CD8-positive, alpha-beta memory T cell (primary cell): ENCODE measurements at regions not wholly inside any gene's neighbourhood (a gene's known extent, or its start where the extent isn't known, plus 50 kb on each side); places are given as distances from the start of the nearest gene placed in this dataset.

ENCODE experiments used
- CTCF ChIA-PET: fragments of 350-600 bp; sonication (Branson Sonifier 250); formaldehyde crosslinking; loops from one replicate; lab custom pipeline; 2021; ENCODE audit warnings: antibody characterized with exemption; lab: Charles Lee
- POLR2A ChIA-PET: fragments of 350-600 bp; sonication (Branson Sonifier 250); formaldehyde crosslinking; loops from one replicate; lab custom pipeline; 2021; ENCODE audit warnings: antibody characterized with exemption; lab: Charles Lee
- DNase-seq, 5 donors: peaks; one replicate each; pipeline versions ENCODE4 v3.0.0 to v3.0.0-alpha.2; 2020 to 2022; ENCODE audit warnings: mixed read lengths in 1 of 5
- H3K27ac ChIP-seq: one replicate; pipeline ENCODE4 v1.7.0; 2013; ENCODE audit warnings: low read depth, mild to moderate bottlenecking, low read length, moderate library complexity
- H3K27me3 ChIP-seq: 2 replicates; pipeline ENCODE4 v1.7.0; 2013; ENCODE audit warnings: low read length, mild to moderate bottlenecking; ENCODE audit not compliant: insufficient read depth, poor library complexity, severe bottlenecking
- H3K36me3 ChIP-seq: 2 replicates; pipeline ENCODE4 v1.7.0; 2013; ENCODE audit warnings: mild to moderate bottlenecking, low read length, moderate library complexity; ENCODE audit not compliant: insufficient read depth
- H3K4me1 ChIP-seq: 2 replicates; pipeline ENCODE4 v1.7.0; 2013; ENCODE audit warnings: mild to moderate bottlenecking, low read length, moderate library complexity; ENCODE audit not compliant: insufficient read depth
- H3K4me3 ChIP-seq: 2 replicates; pipeline ENCODE4 v1.7.0; 2013; ENCODE audit warnings: mild to moderate bottlenecking, low read length
- H3K9me3 ChIP-seq: 2 replicates; pipeline ENCODE4 v1.7.0; 2013; ENCODE audit warnings: mild to moderate bottlenecking, low read length
- H3K27ac Mint-ChIP-seq, 8 donors: one replicate each; pipeline ENCODE4 v1.8.0; 2020 to 2021; ENCODE audit warnings: mixed read lengths in 8 of 8, mild to moderate bottlenecking in 6 of 8, inconsistent platforms in 3 of 8, moderate library complexity in 3 of 8
- H3K27me3 Mint-ChIP-seq, 2 donors: one replicate each; pipeline ENCODE4 v1.8.0; 2020 to 2021; ENCODE audit warnings: mixed read lengths in 2 of 2, mild to moderate bottlenecking in 1 of 2, moderate library complexity in 1 of 2
- H3K36me3 Mint-ChIP-seq, 3 donors: one replicate each; pipeline ENCODE4 v1.8.0; 2020 to 2021; ENCODE audit warnings: mixed read lengths in 3 of 3, inconsistent platforms in 1 of 3, mild to moderate bottlenecking in 1 of 3
- H3K4me1 Mint-ChIP-seq, 3 donors: one replicate each; pipeline ENCODE4 v1.8.0; 2020 to 2021; ENCODE audit warnings: mixed read lengths in 3 of 3, inconsistent platforms in 1 of 3, mild to moderate bottlenecking in 1 of 3
- H3K4me3 Mint-ChIP-seq, 7 donors: one replicate each; pipeline ENCODE4 v1.8.0; 2020 to 2021; ENCODE audit warnings: mixed read lengths in 7 of 7, mild to moderate bottlenecking in 6 of 7, moderate library complexity in 4 of 7, inconsistent platforms in 2 of 7
- H3K9me3 Mint-ChIP-seq, 5 donors: one replicate each; pipeline ENCODE4 v1.8.0; 2020 to 2022; ENCODE audit warnings: mixed read lengths in 5 of 5, mild to moderate bottlenecking in 3 of 5, moderate library complexity in 2 of 5, inconsistent platforms in 1 of 5

GRCh38 chr5:92492908-92493307 lies 1088.1 kb downstream of the NR2F1-AS1 start:
- Mint-ChIP-seq H3K36me3 (no peaks in the 10 kb centered on the region), H3K9me3 (peaks cover 0 to 5% (median 2%) of the 10 kb centered on the region in 5 donors), H3K27me3 (no peaks in the 10 kb centered on the region), H3K4me1 (no peaks in the 10 kb centered on the region), H3K27ac (no peak overlapping the region), H3K4me3 (no peak overlapping the region)
- Histone ChIP-seq H3K27me3 (no peaks in the 10 kb centered on the region), H3K27ac (no peak overlapping the region), H3K4me3 (no peak overlapping the region), H3K9me3 (no peaks in the 10 kb centered on the region), H3K36me3 (no peaks in the 10 kb centered on the region), H3K4me1 (no peaks in the 10 kb centered on the region)
- POLR2A ChIA-PET = no interaction called here
- CTCF ChIA-PET = no interaction called here
- no peak for DNase-seq

- H3K9me3 Mint-ChIP-seq = peaks cover 0 to 23% (median 2%) of the 10 kb centered on the region in 5 donors
- Histone ChIP-seq H3K27me3 (no peaks in the 10 kb centered on the region), H3K4me1 (no peaks in the 10 kb centered on the region), H3K36me3 (no peaks in the 10 kb centered on the region), H3K27ac (no peak overlapping the region), H3K4me3 (no peak overlapping the region), H3K9me3 (no peaks in the 10 kb centered on the region)
- ChIA-PET POLR2A (no interaction called here), CTCF (no interaction called here)
- H3K36me3 Mint-ChIP-seq = no peaks in the 10 kb centered on the region
- DNase-seq = no peak
- no peak overlapping the region for H3K27ac Mint-ChIP-seq
- no peaks in the 10 kb centered on the region for H3K4me1 Mint-ChIP-seq
- H3K27me3 Mint-ChIP-seq = no peaks in the 10 kb centered on the region
- no peak overlapping the region for H3K4me3 Mint-ChIP-seq
Measured at GRCh38 chr5:92484484-92484883, 1096.5 kb downstream of the NR2F1-AS1 start.

DNA sequence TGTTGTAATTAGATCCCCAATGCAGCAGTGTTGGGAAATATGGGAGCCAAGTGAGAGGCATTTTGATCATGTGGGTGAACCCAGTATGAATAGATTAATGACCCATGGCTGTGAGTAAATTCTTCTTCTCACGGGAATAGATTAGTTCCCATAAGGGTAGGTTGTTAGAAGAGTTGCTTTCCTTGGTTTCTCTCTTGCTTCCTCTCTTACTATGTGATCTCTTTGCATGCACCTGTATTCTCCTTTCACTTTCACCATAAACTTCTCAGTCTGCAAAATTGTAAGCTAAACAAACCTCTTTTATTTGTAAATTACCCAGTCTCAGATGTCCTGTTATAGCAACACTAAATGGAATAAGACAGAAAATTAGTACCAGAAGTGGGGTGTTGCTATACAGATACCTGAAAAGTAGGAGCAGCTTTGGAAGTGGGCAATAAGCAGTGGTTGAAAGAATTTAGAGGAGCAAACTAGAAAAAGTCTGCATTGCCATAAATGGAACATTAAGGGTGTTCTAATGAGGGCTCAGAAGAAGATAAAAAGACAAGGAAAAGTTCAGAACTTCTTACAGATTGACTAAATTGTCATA lies 1090.0 kb upstream of the ARRDC3 start:
- ChIA-PET POLR2A (no interaction called here), CTCF (no interaction called here)
- Histone ChIP-seq H3K27ac (no peak overlapping the region), H3K4me1 (no peaks in the 10 kb centered on the region), H3K27me3 (no peaks in the 10 kb centered on the region), H3K36me3 (no peaks in the 10 kb centered on the region), H3K4me3 (no peak overlapping the region), H3K9me3 (peaks cover 4% of the 10 kb centered on the region)
- no peaks in the 10 kb centered on the region for H3K36me3 Mint-ChIP-seq
- no peaks in the 10 kb centered on the region for H3K4me1 Mint-ChIP-seq
- no peak for DNase-seq
- no peak overlapping the region for H3K4me3 Mint-ChIP-seq
- no peak overlapping the region for H3K27ac Mint-ChIP-seq
- peaks cover 0 to 1% of the 10 kb centered on the region in 2 donors for H3K27me3 Mint-ChIP-seq
- peaks cover 3 to 29% (median 7%) of the 10 kb centered on the region in 5 donors for H3K9me3 Mint-ChIP-seq

GRCh38 chr5:92471861-92472260 lies 1088.7 kb upstream of the ARRDC3 start:
- Mint-ChIP-seq H3K4me3 (no peak overlapping the region), H3K36me3 (no peaks in the 10 kb centered on the region), H3K27me3 (peaks cover 0 to 1% of the 10 kb centered on the region in 2 donors), H3K9me3 (peaks cover 3 to 29% (median 7%) of the 10 kb centered on the region in 5 donors), H3K27ac (no peak overlapping the region), H3K4me1 (no peaks in the 10 kb centered on the region)
- H3K36me3 ChIP-seq = no peaks in the 10 kb centered on the region
- peaks cover 4% of the 10 kb centered on the region for H3K9me3 ChIP-seq
- ChIA-PET CTCF (no interaction called here), POLR2A (no interaction called here)
- H3K4me3 ChIP-seq = no peak overlapping the region
- no peaks in the 10 kb centered on the region for H3K27me3 ChIP-seq
- DNase-seq = no peak
- no peak overlapping the region for H3K27ac ChIP-seq
- no peaks in the 10 kb centered on the region for H3K4me1 ChIP-seq

DNA sequence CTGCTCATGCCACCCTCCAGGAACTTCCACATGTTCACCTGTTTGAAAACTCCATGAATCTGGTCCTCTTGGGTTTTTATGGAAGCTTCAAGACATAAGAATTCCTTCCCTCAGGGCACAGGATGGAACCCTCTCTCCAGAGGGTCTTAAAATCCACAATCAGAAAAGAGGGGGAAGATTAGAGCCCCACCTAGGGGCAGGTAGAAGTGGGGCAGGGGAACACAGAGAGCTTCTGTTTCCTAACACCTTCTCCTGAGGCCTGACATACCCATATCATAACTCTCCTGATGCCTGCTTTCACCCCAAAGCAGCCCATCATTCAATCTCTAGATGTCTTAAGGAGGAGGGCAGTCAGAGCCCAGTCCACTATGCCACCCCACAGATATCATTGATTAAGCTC lies 1087.7 kb upstream of the ARRDC3 start:
- H3K27me3 Mint-ChIP-seq = peaks cover 0 to 1% of the 10 kb centered on the region in 2 donors
- H3K4me3 ChIP-seq = no peak overlapping the region
- DNase-seq = no peak
- no peak overlapping the region for H3K4me3 Mint-ChIP-seq
- CTCF ChIA-PET = no interaction called here
- no peak overlapping the region for H3K27ac ChIP-seq
- H3K4me1 ChIP-seq = no peaks in the 10 kb centered on the region
- H3K36me3 ChIP-seq = no peaks in the 10 kb centered on the region
- no peaks in the 10 kb centered on the region for H3K27me3 ChIP-seq
- POLR2A ChIA-PET = no interaction called here
- H3K9me3 Mint-ChIP-seq = peaks cover 3 to 29% (median 8%) of the 10 kb centered on the region in 5 donors
- H3K9me3 ChIP-seq = peaks cover 4% of the 10 kb centered on the region
- no peaks in the 10 kb centered on the region for H3K4me1 Mint-ChIP-seq
- no peaks in the 10 kb centered on the region for H3K36me3 Mint-ChIP-seq
- peak overlapping the region in 1 of 8 donors; percentile 46 for H3K27ac Mint-ChIP-seq

GRCh38 chr5:92468295-92468694 lies 1085.2 kb upstream of the ARRDC3 start:
- ChIA-PET POLR2A (no interaction called here), CTCF (no interaction called here)

GRCh38 chr5:92467695-92468094 lies 1084.6 kb upstream of the ARRDC3 start:
- no peak overlapping the region for H3K4me3 ChIP-seq
- DNase-seq = no peak
- H3K4me3 Mint-ChIP-seq = no peak overlapping the region
- no peaks in the 10 kb centered on the region for H3K9me3 ChIP-seq
- no peak overlapping the region for H3K27ac Mint-ChIP-seq
- H3K36me3 ChIP-seq = no peaks in the 10 kb centered on the region
- no peaks in the 10 kb centered on the region for H3K4me1 ChIP-seq
- CTCF ChIA-PET = no interaction called here
- H3K27me3 ChIP-seq = no peaks in the 10 kb centered on the region
- no peaks in the 10 kb centered on the region for H3K36me3 Mint-ChIP-seq
- H3K27ac ChIP-seq = no peak overlapping the region
- H3K4me1 Mint-ChIP-seq = no peaks in the 10 kb centered on the region
- peaks cover 0 to 1% of the 10 kb centered on the region in 2 donors for H3K27me3 Mint-ChIP-seq
- peaks cover 0 to 15% (median 4%) of the 10 kb centered on the region in 5 donors for H3K9me3 Mint-ChIP-seq
- POLR2A ChIA-PET = no interaction called here

More at GRCh38 chr5:92468295-92468694, 1085.2 kb upstream of the ARRDC3 start:
- Mint-ChIP-seq H3K27ac (no peak overlapping the region), H3K27me3 (peaks cover 0 to 1% of the 10 kb centered on the region in 2 donors), H3K36me3 (no peaks in the 10 kb centered on the region), H3K4me3 (no peak overlapping the region), H3K9me3 (peaks cover 4 to 17% (median 7%) of the 10 kb centered on the region in 5 donors), H3K4me1 (no peaks in the 10 kb centered on the region)
- peaks cover 4% of the 10 kb centered on the region for H3K9me3 ChIP-seq
- no peak for DNase-seq
- no peaks in the 10 kb centered on the region for H3K36me3 ChIP-seq
- no peaks in the 10 kb centered on the region for H3K27me3 ChIP-seq
- H3K27ac ChIP-seq = no peak overlapping the region
- H3K4me3 ChIP-seq = no peak overlapping the region
- H3K4me1 ChIP-seq = no peaks in the 10 kb centered on the region

- Histone ChIP-seq H3K27ac (no peak overlapping the region), H3K4me3 (no peak overlapping the region), H3K9me3 (no peaks in the 10 kb centered on the region), H3K36me3 (no peaks in the 10 kb centered on the region), H3K27me3 (no peaks in the 10 kb centered on the region), H3K4me1 (no peaks in the 10 kb centered on the region)
- Mint-ChIP-seq H3K27ac (no peak overlapping the region), H3K36me3 (no peaks in the 10 kb centered on the region), H3K4me1 (no peaks in the 10 kb centered on the region), H3K27me3 (no peaks in the 10 kb centered on the region), H3K4me3 (no peak overlapping the region), H3K9me3 (peaks cover 3 to 9% (median 3%) of the 10 kb centered on the region in 5 donors)
- no peak for DNase-seq
- POLR2A ChIA-PET = no interaction called here
- CTCF ChIA-PET = no interaction called here
Measured at GRCh38 chr5:92460505-92460904, 1077.4 kb upstream of the ARRDC3 start.
